Natural killer cell treated with Interleukin-12 subunit alpha and Interleukin-12 subunit beta and Interleukin-15 and Interleukin-18, amount 100 ng/mL, for 72 hours (primary cell): ENCODE measurements at regions not wholly inside any gene's neighbourhood (a gene's known extent, or its start where the extent isn't known, plus 50 kb on each side); places are given as distances from the start of the nearest gene placed in this dataset.

Experiments
- ATAC-seq, 2 donors: fragments of 150-1000 bp; cut with Tn5 transposase in 1 of 2; sonication (Bioruptor Pico), chemical (Tn5 transposase) in 1 of 2; 2 replicates each; pipeline ENCODE4 v1.10.0; 2021
- DNase-seq: peaks from one replicate; pipeline ENCODE4 v3.0.0; 2022; ENCODE audit warnings: low spot score
- H3K27ac Mint-ChIP-seq, 2 donors: 1 replicate in 1 of 2; 2 replicates in 1 of 2; pipeline ENCODE4 v1.8.0; 2022; ENCODE audit warnings: mixed read lengths in 2 of 2, mild to moderate bottlenecking in 1 of 2, moderate library complexity in 1 of 2
- H3K27me3 Mint-ChIP-seq, 2 donors: 1 replicate in 1 of 2; 2 replicates in 1 of 2; pipeline ENCODE4 v1.8.0; 2022; ENCODE audit warnings: mixed read lengths in 2 of 2
- H3K36me3 Mint-ChIP-seq: one replicate; pipeline ENCODE4 v1.8.0; 2022; ENCODE audit warnings: mixed read lengths
- H3K4me1 Mint-ChIP-seq, 2 donors: 1 replicate in 1 of 2; 2 replicates in 1 of 2; pipeline ENCODE4 v1.8.0; 2022; ENCODE audit warnings: low read depth in 2 of 2, mixed read lengths in 2 of 2, mild to moderate bottlenecking in 1 of 2
- H3K4me3 Mint-ChIP-seq: one replicate; pipeline ENCODE4 v1.8.0; 2022; ENCODE audit warnings: mixed read lengths
- H3K9me3 Mint-ChIP-seq: 2 replicates; pipeline ENCODE4 v1.8.0; 2022; ENCODE audit warnings: mixed read lengths

DNA sequence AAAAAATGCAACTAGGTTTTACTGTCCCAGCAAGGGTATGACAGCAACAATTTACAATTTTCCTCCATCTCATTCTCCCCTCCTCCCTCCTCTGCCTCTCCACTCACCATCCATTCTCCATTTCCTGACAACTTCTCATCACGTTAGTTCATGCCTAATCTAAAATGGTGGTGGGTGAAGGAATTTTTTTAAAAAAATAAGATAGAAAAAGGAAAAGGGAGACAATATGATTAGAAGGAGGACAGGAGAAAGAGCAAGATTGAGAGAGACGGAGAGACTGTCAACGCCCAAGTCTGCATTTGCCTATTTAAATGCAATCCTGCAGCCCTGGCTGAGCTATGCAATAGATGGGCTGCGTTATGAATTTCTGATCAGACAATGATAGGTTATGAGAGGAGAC, 380.7 kb upstream of the PSMD7 start:
- no peaks in the 10 kb centered on the region for H3K36me3 Mint-ChIP-seq
- no peak overlapping the region for H3K27ac Mint-ChIP-seq
- no peaks in the 10 kb centered on the region for H3K9me3 Mint-ChIP-seq
- H3K4me1 Mint-ChIP-seq: no peaks in the 10 kb centered on the region
- H3K4me3 Mint-ChIP-seq: no peak overlapping the region
- DNase-seq (no peak), ATAC-seq (no peak)
- peaks cover 0 to 15% of the 10 kb centered on the region in 2 donors for H3K27me3 Mint-ChIP-seq

DNA sequence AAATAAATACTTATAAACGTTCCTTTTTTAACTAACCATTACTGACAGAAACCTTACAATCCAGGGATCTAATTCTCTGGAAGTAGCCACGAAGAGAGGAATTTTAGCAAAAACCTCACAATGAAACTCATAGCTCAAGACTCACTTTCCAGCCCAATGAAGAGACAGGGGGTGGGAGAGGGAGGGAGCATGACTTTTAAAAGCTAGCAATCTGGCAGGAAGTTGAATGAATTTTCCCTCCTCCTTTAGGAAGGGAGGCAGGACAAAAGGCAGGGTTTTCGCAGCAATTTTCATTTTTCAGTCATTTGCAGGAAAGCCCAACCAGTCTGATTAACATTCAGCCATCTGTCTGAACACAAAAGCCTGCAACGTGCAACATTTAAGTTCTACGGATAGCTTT, 381.5 kb upstream of the PSMD7 start:
- no peaks in the 10 kb centered on the region for H3K36me3 Mint-ChIP-seq
- no peak overlapping the region for H3K27ac Mint-ChIP-seq
- no peak overlapping the region for H3K4me3 Mint-ChIP-seq
- no peak for ATAC-seq
- no peaks in the 10 kb centered on the region for H3K9me3 Mint-ChIP-seq
- H3K4me1 Mint-ChIP-seq: no peaks in the 10 kb centered on the region
- peaks cover 0 to 15% of the 10 kb centered on the region in 2 donors for H3K27me3 Mint-ChIP-seq
- no peak for DNase-seq

DNA sequence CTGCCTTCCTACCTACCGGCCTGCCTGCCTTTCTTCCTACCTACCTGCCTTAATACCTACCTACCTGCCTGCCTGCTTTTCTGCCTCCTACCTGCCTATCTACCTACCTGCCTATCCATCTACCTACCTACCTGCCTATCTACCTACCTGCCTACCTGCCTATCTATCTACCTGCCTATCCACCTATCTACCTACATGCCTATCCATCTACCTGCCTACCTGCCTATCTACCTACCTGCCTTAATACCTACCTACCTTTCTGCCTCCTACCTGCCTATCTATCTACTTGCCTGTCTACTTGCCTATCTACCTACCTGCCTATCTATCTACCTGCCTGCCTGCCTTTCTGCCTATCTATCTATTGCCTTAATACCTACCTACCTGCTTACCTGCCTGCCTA, 383.8 kb upstream of the PSMD7 start:
- no peak for ATAC-seq
- DNase-seq: no peak
- no peaks in the 10 kb centered on the region for H3K4me1 Mint-ChIP-seq
- no peaks in the 10 kb centered on the region for H3K36me3 Mint-ChIP-seq
- no peak overlapping the region for H3K27ac Mint-ChIP-seq
- H3K9me3 Mint-ChIP-seq: peaks cover under 1% of the 10 kb centered on the region
- H3K27me3 Mint-ChIP-seq: peaks cover 0 to 15% of the 10 kb centered on the region in 2 donors
- no peak overlapping the region for H3K4me3 Mint-ChIP-seq

DNA sequence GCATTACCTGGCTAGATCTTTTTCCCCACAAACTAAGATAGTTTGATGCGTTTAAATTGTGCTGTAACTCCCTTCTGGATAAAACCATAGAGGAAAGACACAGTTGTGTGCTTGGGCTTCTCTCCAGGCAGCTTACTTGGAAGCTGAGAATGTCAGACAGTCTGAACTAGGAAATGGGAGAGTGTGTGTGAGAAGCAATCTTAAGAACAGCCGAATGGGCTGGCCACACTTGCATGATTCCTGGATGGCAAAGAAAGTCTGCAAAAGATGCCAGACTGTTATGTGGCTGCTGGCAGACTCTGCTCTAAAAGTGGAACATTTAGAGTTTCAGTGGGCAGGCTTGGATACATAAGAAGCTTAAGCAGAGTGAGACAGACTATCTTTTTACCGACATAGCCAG, 384.3 kb upstream of the PSMD7 start:
- Mint-ChIP-seq H3K36me3 (no peaks in the 10 kb centered on the region), H3K27ac (no peak overlapping the region), H3K4me3 (no peak overlapping the region), H3K4me1 (no peaks in the 10 kb centered on the region), H3K27me3 (peaks cover 0 to 15% of the 10 kb centered on the region in 2 donors), H3K9me3 (peaks cover 3% of the 10 kb centered on the region)
- ATAC-seq: no peak
- no peak for DNase-seq

DNA sequence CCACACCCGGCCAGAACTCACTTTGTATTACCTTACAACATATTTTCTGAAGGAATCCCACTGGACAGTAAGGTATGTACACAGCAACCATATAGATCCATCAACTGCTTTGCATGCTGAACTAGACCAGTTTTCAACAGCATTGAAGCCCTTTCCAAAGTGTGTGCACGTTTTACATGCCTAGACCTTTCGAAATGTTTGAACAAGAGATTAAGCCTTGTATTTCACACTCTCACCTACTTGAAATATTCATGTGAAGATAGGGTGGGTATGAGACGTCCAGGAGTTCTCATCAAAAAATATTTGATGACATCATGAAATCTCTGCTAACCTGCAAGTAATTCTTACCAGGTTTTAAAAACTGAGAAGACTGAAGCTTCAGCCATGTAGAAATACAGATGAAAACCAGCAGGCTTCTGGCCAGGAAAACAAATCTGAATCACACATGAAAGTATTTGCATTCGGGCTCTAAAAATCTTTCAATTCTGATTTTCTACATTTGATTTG, 387.0 kb upstream of the PSMD7 start:
- ATAC-seq (peak in 1 of 2 donors; percentile 32), DNase-seq (no peak)
- Mint-ChIP-seq H3K4me3 (no peak overlapping the region), H3K27ac (no peak overlapping the region), H3K27me3 (peaks cover 0 to 15% of the 10 kb centered on the region in 2 donors), H3K36me3 (no peaks in the 10 kb centered on the region), H3K4me1 (no peaks in the 10 kb centered on the region), H3K9me3 (peaks cover 3% of the 10 kb centered on the region)

DNA sequence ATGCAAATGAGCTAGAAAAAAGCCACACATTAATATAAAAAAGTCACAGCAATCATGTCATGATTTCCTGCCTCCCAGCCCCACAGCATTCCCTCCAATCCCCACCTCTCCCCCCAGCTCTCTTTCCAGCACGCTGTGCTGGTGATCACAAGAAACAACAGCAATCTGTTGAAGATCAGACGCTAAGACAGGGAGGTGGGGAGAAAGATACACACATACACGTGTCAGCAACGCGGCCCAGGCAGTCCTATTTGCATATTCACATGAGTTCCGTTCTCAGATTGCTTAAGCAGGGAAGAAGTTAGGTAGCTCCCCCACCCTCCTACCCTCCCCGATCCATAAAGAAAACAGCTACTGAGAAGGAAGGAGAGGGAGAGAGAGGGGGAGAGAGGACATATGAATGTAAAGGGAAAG, 405.5 kb upstream of the PSMD7 start:
- Mint-ChIP-seq H3K4me3 (no peak overlapping the region), H3K27me3 (peaks cover 33 to 56% of the 10 kb centered on the region in 2 donors), H3K27ac (no peak overlapping the region), H3K9me3 (no peaks in the 10 kb centered on the region), H3K36me3 (no peaks in the 10 kb centered on the region), H3K4me1 (peaks cover 0 to 7% of the 10 kb centered on the region in 2 donors)
- no peak for ATAC-seq
- no peak for DNase-seq

DNA sequence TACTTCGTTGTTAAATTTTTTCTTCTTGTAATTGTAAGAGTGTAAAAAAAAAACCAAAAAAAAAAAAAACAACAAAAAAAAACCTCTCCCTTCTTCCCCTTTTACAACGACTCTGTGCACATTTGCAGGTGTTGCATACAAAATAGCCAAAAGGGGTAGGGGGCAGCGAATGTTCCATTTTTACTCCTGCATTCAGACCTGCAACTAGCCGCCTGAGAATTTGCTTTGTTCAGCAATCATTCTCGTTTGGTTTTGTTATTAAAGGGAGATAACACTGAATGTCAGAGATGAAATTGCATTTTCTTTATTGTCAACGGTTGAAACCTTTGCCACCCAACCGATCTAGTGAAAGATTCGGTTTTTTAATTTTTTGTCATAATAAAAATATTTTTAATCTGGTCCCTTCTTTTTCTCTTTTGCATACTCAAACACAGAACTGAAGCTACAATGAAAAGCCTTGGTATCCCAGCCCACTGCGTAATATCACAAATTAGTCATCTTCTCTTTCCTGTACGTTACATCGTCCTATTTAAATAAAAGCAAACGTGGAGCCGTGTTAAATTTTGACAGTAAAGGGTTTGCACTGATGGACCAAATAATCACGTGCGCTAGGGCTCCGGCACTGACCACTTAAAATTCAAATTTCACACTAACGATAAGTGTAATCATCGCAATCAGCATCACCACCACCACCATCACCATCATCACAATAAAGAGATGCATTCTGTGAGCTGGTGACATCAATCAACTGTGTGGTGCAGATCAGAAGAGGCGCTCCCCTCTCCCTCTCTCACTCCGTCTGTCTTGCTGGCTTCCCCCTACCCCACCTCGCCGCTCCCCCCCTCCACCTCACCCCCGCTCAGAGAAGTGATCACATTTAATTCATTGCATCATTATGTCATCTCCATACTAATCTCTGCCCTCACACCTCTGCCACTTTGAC, 406.2 kb upstream of the PSMD7 start:
- Mint-ChIP-seq H3K4me1 (peaks cover 0 to 7% of the 10 kb centered on the region in 2 donors), H3K4me3 (no peak overlapping the region), H3K27ac (no peak overlapping the region), H3K36me3 (no peaks in the 10 kb centered on the region), H3K27me3 (peaks cover 37 to 56% of the 10 kb centered on the region in 2 donors), H3K9me3 (no peaks in the 10 kb centered on the region)
- ATAC-seq (no peak), DNase-seq (no peak)

DNA sequence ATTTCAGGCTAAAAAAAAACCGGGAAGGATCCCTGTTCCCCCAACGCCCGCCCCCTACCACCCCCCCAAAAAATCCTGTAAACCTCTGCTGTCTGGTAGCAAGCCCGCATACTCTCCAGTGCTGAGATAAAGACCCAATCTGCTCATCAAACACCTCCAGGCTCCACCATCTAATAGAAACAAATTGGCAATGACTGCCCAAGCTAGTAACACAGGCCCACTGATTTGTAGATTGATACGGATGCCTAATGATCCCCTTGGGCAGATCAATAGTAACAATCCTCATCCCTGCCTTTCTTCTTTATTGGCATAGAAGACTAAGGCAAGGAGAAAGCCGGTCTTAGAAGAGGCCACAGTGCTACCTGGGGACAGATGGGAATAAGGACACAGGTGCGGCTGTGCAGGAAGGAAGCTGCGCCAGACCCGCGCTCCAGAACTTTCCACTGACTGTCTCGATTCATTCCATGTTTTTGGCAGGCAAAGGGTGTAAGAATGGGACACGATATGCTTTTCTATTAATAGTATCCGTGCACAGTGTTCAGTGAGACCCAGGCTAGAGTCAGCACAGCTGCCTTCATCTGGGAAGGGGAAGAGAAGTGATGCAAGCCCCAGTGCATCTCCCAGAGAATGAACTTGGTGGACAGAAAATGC, 407.6 kb upstream of the PSMD7 start:
- no peak overlapping the region for H3K27ac Mint-ChIP-seq
- DNase-seq (no peak), ATAC-seq (no peak)
- no peak overlapping the region for H3K4me3 Mint-ChIP-seq
- H3K9me3 Mint-ChIP-seq: no peaks in the 10 kb centered on the region
- H3K4me1 Mint-ChIP-seq: peaks cover 0 to 7% of the 10 kb centered on the region in 2 donors
- H3K36me3 Mint-ChIP-seq: no peaks in the 10 kb centered on the region
- H3K27me3 Mint-ChIP-seq: peaks cover 37 to 56% of the 10 kb centered on the region in 2 donors

DNA sequence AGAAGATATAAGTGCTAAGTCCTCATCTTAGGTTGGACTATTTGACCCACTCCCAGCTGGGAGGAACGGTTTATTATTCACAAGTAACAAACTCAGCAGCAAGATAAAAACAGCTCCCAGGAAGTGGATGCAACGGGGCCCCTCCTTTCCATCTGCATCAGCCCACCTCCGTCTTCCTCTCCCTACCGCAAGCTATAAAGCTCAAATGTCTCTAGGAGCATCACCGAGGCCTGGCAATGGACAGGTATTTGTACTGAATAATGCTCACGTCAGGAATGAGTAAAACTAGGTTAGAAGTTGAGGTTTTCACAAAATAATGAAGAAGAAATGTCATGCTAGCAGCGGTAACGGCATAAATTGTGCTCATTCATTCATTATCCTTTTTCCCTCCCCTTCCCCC, 408.7 kb upstream of the PSMD7 start:
- Mint-ChIP-seq H3K4me3 (no peak overlapping the region), H3K27me3 (peaks cover 38 to 53% of the 10 kb centered on the region in 2 donors), H3K27ac (no peak overlapping the region), H3K36me3 (no peaks in the 10 kb centered on the region), H3K9me3 (no peaks in the 10 kb centered on the region), H3K4me1 (peaks cover 0 to 7% of the 10 kb centered on the region in 2 donors)
- no peak for DNase-seq
- no peak for ATAC-seq

DNA sequence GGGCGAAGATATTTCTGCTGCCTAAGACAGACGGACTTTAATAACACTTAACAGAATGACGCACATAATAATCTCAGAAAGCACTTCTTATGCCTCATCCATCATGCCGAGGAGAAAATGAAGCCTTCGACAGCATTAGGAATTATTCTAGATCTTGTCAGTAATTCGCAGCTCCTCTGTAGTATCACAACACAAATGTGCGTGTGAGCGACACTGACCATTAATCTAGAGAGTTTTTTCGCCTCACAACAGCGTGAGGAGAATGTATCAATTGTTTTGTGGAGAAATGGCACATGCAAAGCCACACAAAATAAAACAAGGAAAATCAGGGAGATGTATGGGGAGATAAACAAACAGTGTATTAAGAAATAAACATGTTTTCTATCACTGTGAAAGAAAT, 410.2 kb upstream of the PSMD7 start:
- Mint-ChIP-seq H3K9me3 (no peaks in the 10 kb centered on the region), H3K27me3 (peaks cover 33 to 42% of the 10 kb centered on the region in 2 donors), H3K4me1 (peaks cover 0 to 7% of the 10 kb centered on the region in 2 donors), H3K36me3 (no peaks in the 10 kb centered on the region), H3K27ac (no peak overlapping the region), H3K4me3 (no peak overlapping the region)
- ATAC-seq (no peak), DNase-seq (no peak)

DNA sequence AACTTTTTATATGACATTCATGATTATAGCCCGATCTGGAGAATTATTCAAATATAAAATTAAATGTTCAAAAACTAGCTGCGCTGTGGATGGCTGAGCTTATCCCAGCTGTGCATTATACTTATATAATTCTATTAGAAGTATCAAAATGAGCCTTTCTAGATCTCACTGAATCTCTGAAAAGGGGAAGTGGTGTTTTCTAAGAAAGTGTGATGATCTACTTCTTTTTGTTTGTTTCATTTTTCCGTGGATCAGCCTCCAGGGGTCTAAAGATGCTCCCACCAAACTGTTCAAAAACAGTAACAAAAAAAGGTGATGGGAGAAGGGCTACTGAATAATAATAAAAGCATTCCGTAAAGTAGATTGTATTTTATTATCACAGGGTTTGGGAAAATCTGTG, 411.3 kb upstream of the PSMD7 start:
- Mint-ChIP-seq H3K27ac (no peak overlapping the region), H3K4me1 (no peaks in the 10 kb centered on the region), H3K36me3 (no peaks in the 10 kb centered on the region), H3K27me3 (peaks cover 24 to 31% of the 10 kb centered on the region in 2 donors), H3K9me3 (no peaks in the 10 kb centered on the region), H3K4me3 (no peak overlapping the region)
- ATAC-seq (no peak), DNase-seq (no peak)

DNA sequence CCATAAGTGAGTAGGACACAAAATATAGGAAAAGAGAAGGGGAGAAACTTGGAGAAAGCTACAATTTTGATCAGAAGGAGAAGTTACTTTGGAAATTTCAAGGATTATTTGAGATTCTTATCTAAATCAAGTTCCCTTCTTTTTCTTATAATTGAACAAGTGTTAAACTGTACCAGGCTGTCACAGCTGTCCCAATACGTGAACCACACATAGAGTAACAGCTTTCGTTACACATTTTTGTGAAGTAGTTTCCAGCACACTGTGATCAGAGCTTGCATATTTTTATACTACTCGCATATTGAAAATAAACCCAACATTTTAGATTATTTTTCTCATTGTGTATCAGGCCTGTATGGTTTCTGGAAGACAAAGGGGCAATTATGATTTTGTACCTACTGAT, 412.8 kb upstream of the PSMD7 start:
- Mint-ChIP-seq H3K27me3 (peaks cover 18% of the 10 kb centered on the region in 2 donors), H3K9me3 (no peaks in the 10 kb centered on the region)
- DNase-seq: no peak

DNA sequence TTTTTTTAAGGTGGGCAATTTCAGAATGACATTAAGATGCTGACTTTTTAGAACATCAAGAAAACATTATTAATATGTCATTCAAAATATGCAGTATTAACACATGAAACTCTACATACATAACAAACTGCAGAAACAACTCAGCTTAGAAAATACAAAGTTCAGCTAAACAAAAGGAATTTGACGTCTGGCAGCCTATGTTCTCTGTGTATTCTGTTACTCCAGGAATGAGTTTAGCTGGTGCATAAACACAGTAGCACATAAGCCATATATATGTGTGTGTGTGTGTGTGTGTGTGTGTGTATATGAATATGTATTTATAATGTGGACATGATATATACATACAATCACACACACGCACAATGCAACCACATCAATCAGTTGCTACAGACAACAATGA, 413.5 kb upstream of the PSMD7 start:
- Mint-ChIP-seq H3K27ac (no peak overlapping the region), H3K36me3 (no peaks in the 10 kb centered on the region), H3K9me3 (no peaks in the 10 kb centered on the region), H3K4me1 (no peaks in the 10 kb centered on the region), H3K4me3 (no peak overlapping the region), H3K27me3 (peaks cover 11 to 17% of the 10 kb centered on the region in 2 donors)
- no peak for ATAC-seq
- no peak for DNase-seq

More for the DNA sequence above, 412.8 kb upstream of the PSMD7 start:
- Mint-ChIP-seq H3K4me3 (no peak overlapping the region), H3K36me3 (no peaks in the 10 kb centered on the region), H3K4me1 (no peaks in the 10 kb centered on the region), H3K27ac (no peak overlapping the region)
- ATAC-seq: no peak

DNA sequence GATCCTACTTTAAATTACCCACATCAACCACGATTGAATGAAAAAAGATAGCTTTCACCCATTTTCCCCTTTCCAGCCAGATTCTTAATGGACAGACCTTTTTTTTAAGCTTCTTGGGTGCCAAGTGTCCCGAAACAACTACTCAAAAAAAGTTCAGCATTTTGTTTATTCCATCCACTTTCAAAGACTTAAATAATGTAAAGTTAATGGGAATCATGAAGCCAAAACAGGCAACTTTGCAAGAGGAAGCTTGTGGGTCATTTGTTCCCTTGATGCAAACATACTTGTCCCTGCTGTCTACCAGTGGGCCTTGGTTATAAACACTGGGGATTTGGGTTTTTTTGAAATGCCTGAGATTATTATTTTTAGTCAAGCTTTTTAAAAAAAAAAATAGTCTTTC, 414.0 kb upstream of the PSMD7 start:
- H3K9me3 Mint-ChIP-seq: no peaks in the 10 kb centered on the region
- no peaks in the 10 kb centered on the region for H3K36me3 Mint-ChIP-seq
- no peak overlapping the region for H3K27ac Mint-ChIP-seq
- no peaks in the 10 kb centered on the region for H3K4me1 Mint-ChIP-seq
- H3K4me3 Mint-ChIP-seq: no peak overlapping the region
- ATAC-seq (no peak), DNase-seq (no peak)
- H3K27me3 Mint-ChIP-seq: peaks cover 6 to 12% of the 10 kb centered on the region in 2 donors
